Smooth muscle cell (in vitro differentiated cells): ENCODE measurements at regions not wholly inside any gene's neighbourhood (a gene's known extent, or its start where the extent isn't known, plus 50 kb on each side); places are given as distances from the start of the nearest gene placed in this dataset.

Experiments used
- DNase-seq: peaks from one replicate; lab custom pipeline; 2025; ENCODE audit not compliant: unreplicated experiment; lab: John Stamatoyannopoulos, UW
- H2AFZ ChIP-seq: fragments of 200-600 bp; sonication (generic); 2 replicates; pipeline ENCODE4 v1.6.0; 2016; ENCODE audit warnings: antibody characterized with exemption, low read depth, mild to moderate bottlenecking
- H3F3A ChIP-seq: fragments of 200-600 bp; sonication (generic); 2 replicates; pipeline ENCODE4 v1.6.0; 2017; ENCODE audit warnings: antibody characterized with exemption, low read depth
- H3K27ac ChIP-seq: fragments of 200-600 bp; sonication (generic); 2 replicates; pipeline ENCODE4 v1.5.1; 2016; ENCODE audit warnings: low read depth, mild to moderate bottlenecking
- H3K27me3 ChIP-seq: fragments of 200-600 bp; sonication (generic); 2 replicates; pipeline ENCODE4 v1.6.1; 2016; ENCODE audit warnings: low read depth, mild to moderate bottlenecking
- H3K36me3 ChIP-seq: fragments of 200-600 bp; sonication (generic); 2 replicates; pipeline ENCODE4 v1.5.1; 2016; ENCODE audit warnings: low read depth
- H3K4me1 ChIP-seq: fragments of 200-600 bp; sonication (generic); 2 replicates; pipeline ENCODE4 v1.5.1; 2016; ENCODE audit warnings: low read depth
- H3K4me2 ChIP-seq: fragments of 200-600 bp; sonication (generic); 2 replicates; pipeline ENCODE4 v1.6.0; 2016; ENCODE audit warnings: mild to moderate bottlenecking
- H3K4me3 ChIP-seq: fragments of 200-600 bp; sonication (generic); 2 replicates; pipeline ENCODE4 v1.5.1; 2016; ENCODE audit warnings: mild to moderate bottlenecking
- H3K79me2 ChIP-seq: fragments of 200-600 bp; sonication (generic); 2 replicates; pipeline ENCODE4 v1.6.0; 2016; ENCODE audit warnings: low read depth, mild to moderate bottlenecking
- H3K9ac ChIP-seq: fragments of 200-600 bp; sonication (generic); 2 replicates; pipeline ENCODE4 v1.6.0; 2016; ENCODE audit warnings: low read depth
- H3K9me3 ChIP-seq: fragments of 200-600 bp; sonication (generic); replicated peaks from 2 replicates; pipeline ENCODE4 v1.5.1; 2016; ENCODE audit warnings: low read depth
- H4K20me1 ChIP-seq: fragments of 200-600 bp; sonication (generic); 2 replicates; pipeline ENCODE4 v1.6.0; 2016; ENCODE audit warnings: low read depth
- CTCF ChIP-seq: fragments of 200-600 bp; sonication (generic); IDR thresholded peaks from 2 replicates; pipeline ENCODE4 v1.5.1; 2017; ENCODE audit warnings: borderline replicate concordance, mild to moderate bottlenecking, antibody characterized with exemption; ENCODE audit not compliant: insufficient read depth, poor library complexity, severe bottlenecking
- WGBS: methylation state at CpG from one replicate; pipeline ENCODE4 v1.1.7; 2016; ENCODE audit warnings: low lambda C conversion rate; 5-methylcytosine and 5-hydroxymethylcytosine counted together

GRCh38 chr6:167549213-167549612 lies 224.3 kb downstream of the TTLL2 start:
- Histone ChIP-seq H3K9me3 (no peaks in the 10 kb centered on the region), H3K27ac (no peak overlapping the region), H2AFZ (no peak overlapping the region), H3K4me2 (no peak overlapping the region), H3K79me2 (no peaks in the 10 kb centered on the region), H3K36me3 (no peaks in the 10 kb centered on the region), H3K27me3 (no peaks in the 10 kb centered on the region), H3K4me3 (no peak overlapping the region), H3K9ac (no peak overlapping the region), H3K4me1 (no peaks in the 10 kb centered on the region), H3F3A (no peaks in the 10 kb centered on the region), H4K20me1 (no peaks in the 10 kb centered on the region)
- WGBS: 92% methylated on average over 9 of the region's 9 CpGs
- DNase-seq: no peak
- no peak for TF ChIP-seq CTCF

- no peak for DNase-seq
- Histone ChIP-seq H2AFZ (no peak overlapping the region), H3K4me3 (no peak overlapping the region), H3K27me3 (no peaks in the 10 kb centered on the region), H3F3A (no peaks in the 10 kb centered on the region), H3K9me3 (peaks cover 3% of the 10 kb centered on the region), H4K20me1 (no peaks in the 10 kb centered on the region), H3K27ac (no peak overlapping the region), H3K79me2 (no peaks in the 10 kb centered on the region), H3K36me3 (no peaks in the 10 kb centered on the region), H3K9ac (no peak overlapping the region), H3K4me2 (no peak overlapping the region), H3K4me1 (no peaks in the 10 kb centered on the region)
- no peak for TF ChIP-seq CTCF
- WGBS: 94% methylated on average over 29 of the region's 29 CpGs
Observed at GRCh38 chr6:167550941-167551627, 226.2 kb downstream of the TTLL2 start.

- H3K9me3 ChIP-seq: peaks cover 4% of the 10 kb centered on the region
- H3K4me3 ChIP-seq: no peak overlapping the region
- TF ChIP-seq CTCF: no peak
Observed at GRCh38 chr6:167551628-167552257, 226.9 kb downstream of the TTLL2 start.

GRCh38 chr6:167552258-167552630 lies 227.4 kb downstream of the TTLL2 start:
- Histone ChIP-seq H3K79me2 (no peaks in the 10 kb centered on the region), H3K27ac (no peak overlapping the region), H3K9me3 (peaks cover 4% of the 10 kb centered on the region), H3K4me2 (no peak overlapping the region), H3K36me3 (no peaks in the 10 kb centered on the region), H4K20me1 (no peaks in the 10 kb centered on the region), H2AFZ (no peak overlapping the region), H3K9ac (no peak overlapping the region), H3F3A (no peaks in the 10 kb centered on the region), H3K4me3 (no peak overlapping the region), H3K4me1 (no peaks in the 10 kb centered on the region), H3K27me3 (no peaks in the 10 kb centered on the region)
- WGBS: 92% methylated on average over 15 of the region's 15 CpGs
- no peak for DNase-seq
- TF ChIP-seq CTCF: no peak

More at GRCh38 chr6:167551628-167552257, 226.9 kb downstream of the TTLL2 start:
- no peak overlapping the region for H3K9ac ChIP-seq
- H3K27me3 ChIP-seq: no peaks in the 10 kb centered on the region
- H3K4me1 ChIP-seq: no peaks in the 10 kb centered on the region
- H3K27ac ChIP-seq: no peak overlapping the region
- H3F3A ChIP-seq: no peaks in the 10 kb centered on the region
- H3K36me3 ChIP-seq: no peaks in the 10 kb centered on the region
- no peaks in the 10 kb centered on the region for H4K20me1 ChIP-seq
- no peak for DNase-seq
- H2AFZ ChIP-seq: no peak overlapping the region
- no peak overlapping the region for H3K4me2 ChIP-seq
- H3K79me2 ChIP-seq: no peaks in the 10 kb centered on the region
- WGBS: 96% methylated on average over 26 of the region's 26 CpGs
